ENCODE measurements at regions not wholly inside any gene's neighbourhood (a gene's known extent, or its start where the extent isn't known, plus 50 kb on each side); places are given as distances from the start of the nearest gene placed in this dataset.
"Not testable (repeated sequence)": the region's sequence is repeated elsewhere in the genome, so short reads cannot be mapped to it uniquely, and the experiment has no call there.

DNA sequence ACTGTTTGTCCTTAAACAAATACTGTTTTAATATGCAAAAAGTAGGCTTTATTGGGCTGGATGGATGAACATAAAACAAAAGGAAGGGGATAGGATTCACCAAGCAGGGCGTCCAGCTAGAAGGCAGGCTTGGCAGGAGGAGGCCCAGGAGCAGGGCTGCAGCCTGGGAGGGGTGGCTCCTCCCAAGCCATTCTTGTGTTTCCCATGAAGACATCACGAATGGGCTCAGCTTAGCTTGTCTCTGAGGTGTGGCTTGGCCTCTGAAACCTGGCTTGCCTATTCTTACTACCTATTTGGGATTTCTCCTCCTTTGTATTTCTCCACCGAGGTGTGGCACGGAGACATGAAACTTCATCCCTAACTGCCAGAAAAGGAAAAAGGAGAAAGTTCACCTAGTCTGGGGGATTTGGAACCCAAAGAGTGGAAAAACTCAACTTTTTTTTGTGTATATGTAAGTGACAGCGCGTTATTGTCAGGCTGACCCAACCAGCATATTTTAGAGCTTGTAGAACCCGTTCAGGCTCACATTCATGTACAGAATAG, 481.9 kb upstream of the SPRED2 start:
- DNase-seq (ENCODE audit: low read depth): no peak

DNA sequence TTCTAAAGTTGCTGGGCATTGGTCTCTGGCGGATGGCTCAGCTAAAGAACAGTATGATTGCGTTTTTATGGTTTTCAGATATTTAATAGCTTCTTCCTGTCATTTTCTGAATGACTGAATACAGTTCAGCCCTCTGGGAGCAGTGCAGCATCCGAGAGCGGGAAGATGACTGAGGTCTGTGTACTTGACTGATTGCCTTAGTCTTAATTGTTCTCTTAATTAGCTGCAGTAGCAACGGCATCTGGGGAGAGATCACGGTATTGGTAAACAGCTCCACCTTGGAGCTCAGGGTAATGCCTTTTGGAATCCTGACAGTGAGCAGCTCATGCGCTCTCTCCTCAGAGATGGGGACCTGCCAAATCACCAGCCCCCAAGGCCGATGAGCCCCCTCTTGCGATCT, 481.4 kb upstream of the SPRED2 start:
- DNase-seq (ENCODE audit: low read depth): no peak

DNA sequence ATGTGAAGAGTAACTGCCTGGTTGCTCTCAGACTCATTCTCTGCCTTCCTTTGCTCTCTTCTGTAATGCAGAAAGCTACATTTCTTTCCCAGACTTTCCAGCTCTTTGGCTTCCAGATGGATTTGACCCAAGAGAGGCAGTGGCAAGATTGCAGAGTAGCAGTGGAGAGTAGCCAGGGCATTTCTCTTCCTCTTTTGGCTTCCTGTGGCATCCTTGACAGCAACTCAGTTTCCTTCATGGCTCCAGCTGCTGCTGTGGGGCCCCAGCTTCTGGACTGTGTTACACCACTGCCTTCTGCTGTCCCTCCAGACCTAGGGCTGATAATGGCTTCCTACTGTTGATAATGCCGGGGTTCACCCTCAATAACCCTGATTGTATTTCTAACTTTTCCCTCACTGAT, 469.4 kb upstream of the SPRED2 start:
- no peak for DNase-seq (ENCODE audit: low read depth)

DNA sequence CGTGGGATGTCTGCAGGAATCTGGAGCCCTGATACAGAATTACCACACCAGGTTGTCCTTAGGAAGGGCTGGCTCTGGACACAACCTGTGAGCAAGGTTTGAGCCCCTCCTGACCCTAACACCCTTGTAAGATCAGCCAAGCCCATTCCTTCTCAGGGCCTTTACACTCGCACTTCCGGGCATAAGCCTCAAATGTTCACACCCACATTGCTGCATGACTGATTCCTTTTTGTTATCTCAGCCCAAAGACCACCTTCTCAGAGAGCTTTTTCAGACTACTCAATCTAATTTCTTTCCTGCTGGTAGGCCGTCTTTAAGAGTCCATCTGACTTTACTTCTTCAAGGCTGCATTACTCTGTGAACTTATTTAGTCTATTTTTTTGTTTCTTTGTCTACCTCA, 464.0 kb upstream of the SPRED2 start:
- no peak for DNase-seq (ENCODE audit: low read depth)

DNA sequence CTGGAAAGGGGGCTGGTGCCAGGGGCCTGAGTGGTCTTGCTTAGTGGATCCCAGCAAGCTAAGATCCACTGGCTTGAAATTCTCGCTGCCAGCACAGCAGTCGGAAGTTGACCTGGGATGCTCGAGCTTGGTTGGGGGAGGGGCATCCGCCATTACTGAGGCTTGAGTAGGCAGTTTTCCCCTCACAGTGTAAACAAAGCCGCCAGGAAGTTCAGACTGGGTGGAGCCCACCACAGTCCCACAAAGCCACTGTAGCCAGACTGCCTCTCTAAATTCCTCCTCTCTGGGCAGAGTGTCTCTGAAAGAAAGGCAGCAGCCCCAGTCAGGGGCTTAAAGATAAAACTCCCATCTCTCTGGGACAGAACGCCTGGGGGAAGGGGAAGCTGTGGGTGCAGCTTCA, 457.7 kb upstream of the SPRED2 start:
- not testable (repeated sequence) for DNase-seq (ENCODE audit: low read depth)

DNA sequence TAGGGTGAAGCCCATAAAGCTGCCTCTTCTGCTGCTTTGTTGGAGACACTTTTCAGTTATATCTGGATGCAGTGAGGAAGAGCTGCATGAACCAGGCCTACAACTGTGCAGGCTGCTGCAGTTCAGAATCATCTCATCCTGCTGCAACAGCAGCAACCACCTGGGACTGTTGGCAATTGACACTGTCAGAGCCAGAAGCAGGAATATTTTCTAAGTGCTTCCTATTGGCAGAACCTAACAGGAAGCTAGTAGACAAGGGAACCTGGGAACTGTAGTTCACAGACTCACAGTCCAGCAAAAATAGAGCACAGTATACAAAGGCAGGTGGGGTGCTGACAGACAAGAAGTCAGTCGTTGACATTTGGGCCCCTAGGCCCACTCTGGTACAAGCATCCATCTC, 452.9 kb upstream of the SPRED2 start:
- no peak for DNase-seq (ENCODE audit: low read depth)

DNA sequence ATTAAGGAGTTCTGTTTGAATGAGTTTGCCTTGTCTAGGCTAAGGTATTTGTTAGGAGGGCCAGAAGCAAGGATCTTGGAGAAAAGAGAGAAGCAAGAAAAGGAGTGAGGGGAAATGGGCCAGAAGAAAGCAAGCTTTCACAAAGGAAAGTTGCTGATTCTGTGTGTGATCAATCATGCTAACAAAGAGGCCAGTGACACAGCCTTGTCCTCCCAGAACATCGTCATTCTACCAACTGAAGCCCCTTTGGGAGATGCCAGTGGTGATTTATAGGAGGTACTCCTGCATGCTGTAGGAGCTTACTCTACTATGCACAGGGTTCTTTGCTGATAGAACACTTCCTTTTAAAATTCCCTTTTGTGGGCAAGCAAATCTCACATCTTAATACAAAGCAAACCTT, 449.2 kb upstream of the SPRED2 start:
- DNase-seq (ENCODE audit: low read depth): no peak

DNA sequence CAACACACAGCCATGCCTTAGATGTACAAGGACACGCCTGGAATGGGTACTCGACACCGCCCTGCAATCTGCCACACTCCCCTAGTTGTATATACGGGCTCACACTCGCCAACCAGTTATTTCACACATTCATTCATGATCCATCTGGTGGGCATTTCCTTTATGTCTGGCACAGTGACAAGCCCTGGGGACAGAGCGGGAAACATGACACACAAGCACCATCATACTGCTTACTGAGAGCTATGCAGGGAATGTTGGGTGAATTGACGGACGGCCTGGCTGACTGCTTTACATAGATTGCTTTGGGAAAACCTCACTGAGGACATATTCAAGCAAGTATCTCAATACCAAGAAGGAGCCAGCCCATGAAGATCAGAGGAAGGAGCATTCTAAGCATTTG, 448.0 kb upstream of the SPRED2 start:
- no peak for DNase-seq (ENCODE audit: low read depth)

DNA sequence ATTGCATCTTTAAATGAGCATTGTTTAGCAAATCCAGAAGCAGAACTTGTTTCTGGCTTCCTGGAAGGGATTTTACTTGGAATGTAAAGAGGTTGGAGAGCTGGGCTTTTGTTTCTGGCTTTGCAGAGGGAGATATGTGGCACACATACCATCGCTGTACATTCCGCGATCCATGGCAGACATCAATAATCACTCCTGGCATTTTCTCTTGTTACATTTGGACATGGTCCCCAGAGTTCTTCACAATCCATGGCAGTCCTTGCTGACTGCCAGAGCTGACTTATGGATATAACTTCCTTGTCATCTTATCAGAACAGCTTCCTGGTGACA, 445.6 kb upstream of the SPRED2 start:
- no peak for DNase-seq (ENCODE audit: low read depth)

DNA sequence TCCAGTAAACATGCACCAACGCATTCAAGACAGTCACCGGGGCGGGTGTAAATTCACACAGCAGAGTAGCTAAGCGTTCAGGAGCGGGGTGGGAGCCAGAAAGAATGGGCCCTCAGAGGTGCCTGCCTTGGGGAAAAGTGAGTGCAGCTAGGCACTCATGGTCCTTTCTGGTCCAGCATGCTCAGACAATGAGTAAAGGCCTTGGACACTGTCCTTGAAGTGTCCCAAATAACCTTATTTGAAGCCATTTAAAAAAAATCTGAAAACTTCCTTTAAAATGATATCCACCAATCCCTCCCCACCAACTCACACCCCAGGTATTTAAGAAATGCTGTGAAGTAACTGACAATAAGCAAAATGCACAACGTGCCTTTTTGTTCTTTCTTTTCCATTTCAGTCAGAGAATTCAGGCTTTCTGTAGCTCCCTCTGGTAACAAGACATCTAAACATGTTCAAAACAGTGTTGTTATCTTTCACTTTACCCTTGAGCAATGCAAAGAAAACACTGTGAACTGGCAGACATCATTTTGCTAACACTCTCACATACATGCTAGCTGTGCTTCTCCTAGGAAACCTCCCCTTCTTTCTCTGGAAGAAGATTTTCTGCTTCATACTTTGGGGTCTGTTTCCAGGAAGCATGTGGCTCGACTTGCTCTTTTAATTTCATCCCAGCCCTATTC, 445.1 kb upstream of the SPRED2 start:
- no peak for DNase-seq (ENCODE audit: low read depth)

DNA sequence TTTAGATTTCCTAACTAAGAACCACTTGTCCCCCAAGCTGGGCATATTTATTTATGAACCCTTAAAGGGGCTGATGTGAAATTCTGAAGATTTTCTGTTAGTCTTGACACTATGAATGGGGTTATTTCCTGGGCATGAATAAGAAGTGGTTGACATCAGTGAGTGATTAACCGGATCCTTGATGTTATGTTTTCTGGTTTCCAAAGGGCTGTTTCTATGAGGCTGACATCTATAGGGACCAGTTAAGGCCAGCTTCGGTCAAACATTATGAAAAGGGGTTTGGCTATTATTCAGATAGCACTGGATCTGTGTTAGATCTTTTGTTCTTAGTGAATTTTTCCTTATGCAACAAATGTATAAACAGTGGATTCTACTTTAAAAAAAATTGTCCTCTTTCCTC, 443.7 kb upstream of the SPRED2 start:
- no peak for DNase-seq (ENCODE audit: low read depth)

DNA sequence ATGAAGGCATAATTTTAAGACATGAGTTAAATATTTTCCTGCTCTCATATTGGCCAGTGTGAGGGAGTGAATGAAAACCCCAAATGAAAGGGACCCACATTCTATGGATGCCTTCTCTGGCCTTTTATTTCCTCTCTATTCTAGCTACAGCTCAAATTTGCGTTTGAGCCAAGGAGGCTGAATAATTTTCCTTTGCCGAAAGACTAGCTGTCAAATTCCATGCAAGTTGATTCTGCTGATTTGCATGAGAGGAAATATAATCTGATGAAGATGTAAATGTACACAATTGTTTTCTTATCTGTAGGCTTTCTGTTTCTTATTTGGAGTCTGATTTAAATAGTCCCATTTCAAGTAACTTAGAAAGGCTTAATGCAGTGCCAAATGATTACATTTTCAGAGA, 438.4 kb upstream of the SPRED2 start:
- DNase-seq (ENCODE audit: low read depth): no peak

DNA sequence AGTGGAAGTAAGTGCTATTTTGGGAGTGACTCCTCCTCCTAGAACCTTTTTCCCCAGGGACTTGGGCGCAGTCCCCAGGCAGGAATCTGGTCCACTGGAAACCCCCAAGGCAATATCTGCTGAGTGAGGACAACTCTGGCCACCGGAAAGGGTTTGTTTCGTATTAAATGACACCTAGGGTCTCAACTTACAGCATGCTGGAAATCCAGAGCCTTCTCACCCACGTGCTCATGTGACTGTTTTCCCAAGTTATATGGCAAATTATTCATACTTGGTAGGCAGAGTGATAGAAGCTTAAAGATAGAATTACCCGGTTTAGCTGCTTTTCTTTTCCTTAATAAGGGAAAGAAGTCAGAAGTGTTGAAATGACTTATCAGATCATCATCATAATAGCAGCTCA, 436.9 kb upstream of the SPRED2 start:
- no peak for DNase-seq (ENCODE audit: low read depth)

DNA sequence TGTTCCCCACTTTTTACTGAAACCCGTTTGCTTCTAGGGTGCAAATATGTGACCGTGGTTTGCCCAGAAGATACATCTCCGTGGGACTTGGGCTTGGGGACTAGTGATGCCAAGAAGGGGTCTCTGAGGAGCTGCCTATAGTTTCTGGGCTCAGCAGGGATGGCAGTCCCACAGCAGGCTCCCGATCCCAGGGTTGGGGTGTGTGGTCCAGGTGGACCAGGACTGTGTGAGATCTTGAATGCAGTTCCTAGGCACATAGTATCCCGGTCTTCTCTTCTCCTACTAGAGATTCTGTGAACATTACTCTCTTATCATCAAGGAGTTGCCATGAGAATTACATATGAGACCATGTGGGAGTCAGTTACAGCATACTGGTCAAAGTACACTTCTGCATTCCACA, 435.8 kb upstream of the SPRED2 start:
- DNase-seq (ENCODE audit: low read depth): no peak

DNA sequence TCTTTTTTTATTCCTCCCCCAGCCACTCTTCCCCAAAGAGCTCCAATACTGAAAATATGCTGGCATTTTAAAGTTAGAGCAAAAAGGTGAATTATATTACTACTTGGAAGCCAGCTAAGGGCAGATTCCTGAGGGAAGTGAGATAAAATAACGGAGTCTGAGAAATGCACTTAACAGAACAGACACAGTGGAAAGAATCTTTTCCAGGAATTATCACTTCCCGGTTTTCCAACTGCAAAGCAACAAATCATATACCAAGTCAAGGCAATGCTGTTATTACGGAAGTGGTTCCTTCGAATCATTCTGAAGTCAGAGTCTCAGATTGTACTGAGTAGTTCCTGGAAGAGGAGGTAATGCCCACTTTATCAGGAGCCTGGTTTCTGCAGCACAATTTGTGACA, 435.0 kb upstream of the SPRED2 start:
- DNase-seq (ENCODE audit: low read depth): no peak

DNA sequence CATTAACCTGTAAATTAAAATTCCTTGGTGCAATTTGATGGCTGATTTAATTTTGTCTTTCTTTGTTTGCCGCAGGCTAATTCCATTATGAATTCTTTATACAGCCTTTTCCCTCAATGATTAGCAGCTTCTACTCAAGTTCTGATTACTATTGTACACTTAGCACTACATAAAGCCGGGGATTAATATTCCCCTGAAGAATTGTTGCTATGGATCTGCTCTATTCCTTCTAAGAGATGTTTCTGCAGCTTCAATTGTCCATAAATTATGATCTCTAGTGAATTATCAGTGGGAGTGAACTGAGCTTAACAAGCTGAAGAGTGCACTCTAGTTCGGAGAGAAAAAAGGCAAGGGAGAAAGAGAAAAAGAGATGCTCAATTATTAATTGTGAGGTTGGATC, 433.7 kb upstream of the SPRED2 start:
- no peak for DNase-seq (ENCODE audit: low read depth)

DNA sequence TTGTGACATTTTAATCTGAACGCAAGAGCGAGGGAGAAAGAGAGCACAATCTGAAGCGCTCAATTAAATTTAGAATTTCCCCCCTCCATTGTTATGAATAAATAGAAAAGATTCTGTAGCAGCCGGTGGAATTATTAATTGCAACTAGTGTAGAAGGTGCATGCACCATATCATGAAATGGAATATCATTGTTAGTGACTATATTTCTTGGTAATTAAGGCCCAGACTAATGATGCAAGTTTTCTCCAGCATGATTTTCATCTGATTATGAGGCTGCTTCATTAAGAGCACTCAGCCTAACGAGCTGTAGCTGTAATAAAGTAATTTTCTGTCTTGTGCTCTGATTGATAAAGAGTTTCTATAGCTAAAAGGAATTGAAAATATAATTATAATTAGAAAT, 432.2 kb upstream of the SPRED2 start:
- no peak for DNase-seq (ENCODE audit: low read depth)

DNA sequence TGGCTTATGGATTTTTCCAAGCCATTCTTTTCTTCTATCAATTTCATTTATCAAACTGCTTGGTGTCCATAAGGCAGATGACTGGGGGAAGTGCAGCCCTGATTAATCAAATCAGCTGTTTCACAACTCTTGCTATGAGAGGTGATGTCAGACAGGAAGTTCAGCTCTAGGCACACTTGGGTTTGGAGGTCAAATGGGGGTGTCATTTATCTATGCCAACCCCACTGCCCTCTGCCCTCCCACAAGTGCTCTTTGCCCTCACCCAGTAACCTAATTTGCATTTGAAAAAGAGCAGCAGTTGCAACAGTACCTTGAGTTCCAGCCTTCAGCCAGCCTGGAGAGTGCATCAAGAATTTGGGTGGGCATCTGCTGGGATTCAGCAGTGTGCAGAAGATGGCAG, 431.3 kb upstream of the SPRED2 start:
- DNase-seq (ENCODE audit: low read depth): no peak

DNA sequence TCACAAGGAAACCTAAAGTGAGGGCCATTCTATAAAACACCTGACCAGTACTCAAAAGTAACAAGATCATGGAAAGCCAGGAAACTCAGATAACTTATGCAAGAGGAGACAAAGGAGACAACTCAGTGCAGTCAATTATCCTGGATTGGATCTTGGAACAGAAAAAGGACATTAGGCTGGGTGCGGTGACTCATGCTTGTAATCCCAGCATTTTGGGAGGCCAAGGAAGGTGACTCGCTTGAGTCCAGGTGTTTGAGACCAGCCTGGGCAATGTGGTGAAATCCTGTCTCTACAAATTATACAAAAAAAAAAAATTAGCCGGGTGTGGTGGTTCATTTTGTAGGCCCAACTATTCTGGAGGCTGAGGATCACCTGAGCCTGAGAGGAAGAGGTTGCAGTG, 424.5 kb upstream of the SPRED2 start:
- no peak for DNase-seq (ENCODE audit: low read depth)

DNA sequence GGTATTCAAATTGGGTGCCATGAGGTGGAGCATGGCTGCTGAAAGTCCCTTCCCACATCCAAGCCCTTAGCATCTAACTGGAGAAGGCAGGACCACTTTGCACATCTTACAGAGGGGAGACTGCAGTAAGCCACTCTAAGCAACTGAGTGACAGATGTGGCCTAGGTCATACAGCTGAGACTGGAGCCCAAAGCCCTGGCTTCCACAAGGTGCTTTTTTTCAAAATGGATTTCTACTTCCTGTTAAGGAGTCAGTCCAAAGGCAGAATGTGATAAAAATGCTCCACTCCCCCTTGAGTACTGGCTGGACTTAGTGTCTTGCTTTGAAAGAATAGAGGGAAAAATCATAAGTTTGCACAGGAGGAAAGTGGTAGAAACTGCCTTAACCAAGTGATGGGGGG, 424.0 kb upstream of the SPRED2 start:
- DNase-seq (ENCODE audit: low read depth): no peak

DNA sequence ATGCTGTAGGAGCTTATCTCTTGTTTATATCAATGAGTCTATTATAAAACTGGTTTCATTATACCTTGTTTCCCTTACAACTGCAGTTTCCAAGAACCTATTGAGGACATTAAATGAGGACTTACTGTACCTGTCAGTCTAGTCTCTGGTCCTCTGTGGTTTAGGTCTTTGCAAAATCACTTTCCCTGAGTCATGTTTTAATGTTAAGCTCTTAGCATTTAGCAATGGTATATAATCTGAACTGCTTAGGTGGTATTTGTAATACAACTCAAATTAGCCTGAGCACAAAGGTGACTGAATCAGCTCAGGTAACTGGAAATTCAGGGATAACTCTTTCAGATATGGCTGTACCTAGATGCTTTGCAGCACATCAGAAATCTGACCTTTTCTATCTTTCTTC, 418.3 kb upstream of the SPRED2 start:
- DNase-seq (ENCODE audit: low read depth): no peak

DNA sequence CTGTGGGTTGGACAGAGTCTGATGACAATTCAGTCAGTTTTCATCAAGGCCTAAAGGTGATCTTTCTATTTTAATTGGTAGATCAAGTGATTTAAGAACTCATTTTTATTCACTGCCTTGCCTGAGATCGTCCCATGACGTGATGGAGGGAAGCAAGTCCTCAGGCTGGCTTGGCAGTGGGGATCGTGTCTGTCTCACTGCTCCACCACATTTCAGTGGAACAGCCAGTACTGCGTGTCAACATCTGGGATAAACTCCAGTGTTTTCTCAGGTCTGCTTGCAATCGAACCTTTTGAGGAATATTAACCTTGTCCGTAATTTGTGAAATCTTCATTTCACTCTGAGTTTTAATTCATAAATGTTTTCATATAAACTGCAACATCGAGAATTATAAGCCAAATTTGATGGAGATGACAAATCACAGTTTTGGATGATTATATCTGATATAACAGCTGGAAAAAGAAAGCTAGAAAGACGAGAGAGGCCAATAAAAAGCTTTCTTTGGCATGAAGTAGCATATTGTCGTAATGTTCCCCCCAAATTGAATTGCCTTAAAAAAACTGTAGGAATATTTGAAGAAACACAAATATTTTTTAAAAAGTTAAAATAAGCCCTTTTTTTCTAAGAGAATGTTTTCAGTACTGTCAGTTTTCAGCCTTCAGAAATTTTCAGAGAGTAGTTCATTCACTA, 414.7 kb upstream of the SPRED2 start:
- DNase-seq (ENCODE audit: low read depth): no peak

DNA sequence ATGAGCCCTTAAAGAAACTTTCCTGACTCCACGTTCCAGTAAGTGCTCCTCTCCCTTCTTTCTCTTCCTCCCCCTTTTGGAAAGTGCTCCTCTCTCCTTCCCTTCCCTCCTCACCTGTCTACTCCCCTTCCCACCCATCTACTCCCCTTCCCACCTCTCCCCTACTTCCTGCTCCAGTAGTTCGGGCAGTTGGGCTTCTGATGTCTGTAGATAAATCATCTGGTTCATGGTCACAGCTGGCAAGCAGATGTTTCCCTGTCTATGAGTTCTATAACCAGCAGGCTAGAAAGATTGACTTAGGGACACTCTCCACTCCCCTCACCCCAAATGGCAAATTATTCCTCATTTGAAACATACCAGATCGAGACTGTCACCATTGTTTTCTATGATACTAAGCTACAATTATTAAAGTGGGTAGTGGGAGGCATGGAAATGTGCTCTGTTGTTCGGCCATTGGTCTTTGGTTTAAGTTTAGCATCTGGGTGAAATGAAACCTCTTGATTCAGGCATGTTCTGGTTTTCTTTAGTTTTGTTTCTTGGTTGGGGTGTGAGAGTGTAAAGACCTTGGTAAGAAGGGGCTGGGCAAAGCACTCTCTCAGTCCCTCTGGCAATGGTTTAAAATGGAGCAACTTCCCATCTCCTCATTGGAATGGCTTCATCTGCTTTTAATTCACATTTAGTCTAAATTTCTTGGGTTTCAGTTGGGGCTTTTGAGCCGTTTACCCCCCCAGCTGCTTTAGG, 413.2 kb upstream of the SPRED2 start:
- DNase-seq (ENCODE audit: low read depth): no peak

All from HS-27A (cell line).